GM18861 (cell line): ENCODE measurements at regions not wholly inside any gene's neighbourhood (a gene's known extent, or its start where the extent isn't known, plus 50 kb on each side); places are given as distances from the start of the nearest gene placed in this dataset.
"Not testable (repeated sequence)": the region's sequence is repeated elsewhere in the genome, so short reads cannot be mapped to it uniquely, and the experiment has no call there.

Source experiments
- ATAC-seq: cut with Tn5 transposase; IDR thresholded peaks from one replicate; pipeline ENCODE4 v1.9.1; 2021; ENCODE audit not compliant: unreplicated experiment

DNA sequence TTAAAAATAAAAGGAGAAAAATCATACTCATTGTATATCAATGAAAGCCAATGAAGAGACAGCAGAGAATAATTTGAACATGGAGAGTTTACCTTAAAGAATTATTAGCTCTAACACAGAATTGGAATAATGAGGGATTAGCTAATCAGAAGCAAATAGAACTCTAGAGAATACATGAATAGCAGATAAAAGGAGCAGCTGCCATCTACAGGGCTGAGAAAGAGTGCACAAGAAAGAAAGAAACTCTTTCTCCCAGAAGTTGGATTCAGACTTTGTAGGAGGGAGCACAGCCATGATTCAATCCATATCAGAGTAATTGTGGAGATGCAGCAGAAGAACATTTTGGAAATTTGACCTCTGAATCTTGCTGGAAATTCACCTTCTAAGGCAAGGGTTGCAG lies 1171.2 kb downstream of the PLA2G4A start:
- no peak for ATAC-seq

- not testable (repeated sequence) for ATAC-seq
Observed at GRCh38 chr1:188003687-188004086, 1174.9 kb downstream of the PLA2G4A start.

GRCh38 chr1:188004849-188005248 lies 1176.1 kb downstream of the PLA2G4A start:
- no peak for ATAC-seq

- ATAC-seq, result no peak
Observed at GRCh38 chr1:188006354-188006753, 1177.6 kb downstream of the PLA2G4A start.

DNA sequence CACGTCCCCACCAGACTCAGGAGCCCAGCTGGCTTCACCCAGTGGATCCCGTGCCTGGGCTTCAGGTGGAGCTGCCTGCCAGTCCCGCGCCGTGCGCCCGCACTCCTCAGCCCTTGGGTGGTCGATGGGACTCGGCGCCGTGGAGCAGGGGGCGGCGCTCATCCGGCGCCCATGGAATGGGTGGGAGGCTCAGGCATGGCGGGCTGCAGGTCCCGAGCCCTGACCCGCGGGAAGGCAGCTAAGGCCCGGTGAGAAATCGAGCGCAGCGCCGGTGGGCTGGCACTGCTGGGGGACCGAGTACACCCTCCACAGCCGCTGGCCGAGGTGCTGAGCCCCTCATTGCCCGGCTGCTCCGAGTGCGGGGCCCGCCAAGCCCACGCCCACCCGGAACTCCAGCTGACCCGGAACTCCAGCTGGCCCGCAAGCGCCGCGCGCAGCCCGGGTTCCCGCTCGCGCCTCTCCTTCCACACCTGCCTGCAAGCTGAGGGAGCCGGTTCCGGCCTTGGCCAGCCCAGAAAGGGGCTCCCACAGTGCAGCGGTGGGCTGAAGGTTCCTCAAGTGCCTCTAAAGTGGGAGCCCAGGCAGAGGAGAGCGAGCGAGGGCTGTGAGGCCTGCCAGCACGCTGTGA lies 1184.6 kb downstream of the PLA2G4A start:
- not testable (repeated sequence) for ATAC-seq

DNA sequence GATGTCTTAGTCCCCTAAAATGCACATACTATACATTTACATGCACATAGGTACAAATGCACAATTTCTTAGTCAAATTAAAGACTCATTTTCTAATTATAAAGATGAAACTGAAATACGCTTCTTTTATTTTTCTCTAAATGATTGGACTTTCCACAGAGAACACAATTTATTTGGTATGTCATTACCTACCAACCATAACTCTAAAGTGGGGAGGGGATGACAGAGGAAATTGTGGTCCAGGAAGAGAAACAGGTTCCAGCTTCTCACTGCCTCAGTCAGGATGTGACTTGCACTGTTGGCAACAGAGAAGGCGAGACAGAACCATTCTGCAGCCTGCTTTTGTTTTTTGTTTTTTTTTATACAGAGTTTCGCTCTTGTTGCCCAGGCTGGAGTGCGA lies 1189.2 kb downstream of the PLA2G4A start:
- ATAC-seq, result no peak

DNA sequence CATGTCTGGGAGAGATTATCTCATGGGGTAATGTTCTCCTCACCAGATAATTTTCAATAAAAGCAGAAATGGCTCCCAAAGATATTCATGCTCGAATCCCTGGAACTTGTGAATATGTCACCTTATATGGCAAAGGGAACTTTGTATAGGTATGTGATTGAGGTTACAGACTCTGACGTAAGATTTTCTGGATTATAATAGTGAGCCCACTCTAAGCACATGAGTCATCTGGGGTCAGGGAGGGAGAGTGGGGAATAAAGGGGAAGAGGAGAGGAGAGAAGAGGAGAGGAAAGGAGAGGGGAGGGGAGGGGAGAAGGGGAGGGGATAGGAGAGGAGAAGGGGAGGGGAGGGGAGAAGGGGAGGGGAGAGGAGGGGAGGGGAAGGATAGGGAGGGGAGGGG lies 1193.9 kb downstream of the PLA2G4A start:
- ATAC-seq, result no peak

GRCh38 chr1:188023206-188023605 lies 1194.5 kb downstream of the PLA2G4A start:
- no peak for ATAC-seq

- peak; percentile 90 for ATAC-seq
Observed at GRCh38 chr1:188027613-188028012, 1198.9 kb downstream of the PLA2G4A start.

DNA sequence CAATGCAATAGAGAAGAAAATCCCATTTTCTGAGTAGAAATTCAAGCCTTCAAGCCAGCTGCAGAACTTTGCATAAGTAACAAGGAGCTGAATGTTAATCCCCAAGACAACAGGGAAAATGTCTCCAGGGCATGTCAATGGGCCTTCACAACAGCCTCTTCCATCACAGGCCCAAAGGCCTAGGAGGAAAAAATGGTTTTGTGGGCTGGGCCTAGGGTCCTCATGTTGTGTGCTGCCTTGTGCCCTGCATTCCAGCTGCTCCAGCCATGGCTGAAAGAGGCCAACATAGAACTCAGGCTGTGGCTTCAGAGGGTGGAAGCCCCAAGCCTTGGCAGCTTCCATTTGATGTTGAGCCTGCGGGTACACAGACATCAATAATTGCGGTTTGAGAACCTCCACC lies 1208.8 kb downstream of the PLA2G4A start:
- ATAC-seq, result not testable (repeated sequence)

GRCh38 chr1:188043536-188044245 lies 1214.9 kb downstream of the PLA2G4A start:
- no peak for ATAC-seq

DNA sequence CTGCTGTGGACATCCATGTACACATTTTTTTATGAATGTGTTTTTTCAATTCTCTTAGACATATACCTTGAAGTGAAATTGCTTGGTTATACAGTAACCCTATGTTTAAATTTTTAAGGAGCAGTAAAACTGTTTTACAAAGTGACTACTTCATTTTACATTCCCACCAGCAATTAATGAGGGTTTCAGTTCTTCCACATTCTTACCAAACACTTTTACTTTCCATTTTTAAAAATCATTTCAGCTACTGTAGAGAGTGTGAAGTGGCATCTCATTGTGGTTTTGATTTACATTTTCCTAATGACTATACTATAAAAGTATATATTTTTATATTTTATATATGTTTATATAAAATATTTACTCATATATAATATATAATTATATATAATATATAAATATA lies 1221.5 kb downstream of the PLA2G4A start:
- no peak for ATAC-seq

GRCh38 chr1:188056011-188056410 lies 1227.3 kb downstream of the PLA2G4A start:
- ATAC-seq, result no peak

GRCh38 chr1:188058801-188059200 lies 1230.1 kb downstream of the PLA2G4A start:
- ATAC-seq, result no peak

DNA sequence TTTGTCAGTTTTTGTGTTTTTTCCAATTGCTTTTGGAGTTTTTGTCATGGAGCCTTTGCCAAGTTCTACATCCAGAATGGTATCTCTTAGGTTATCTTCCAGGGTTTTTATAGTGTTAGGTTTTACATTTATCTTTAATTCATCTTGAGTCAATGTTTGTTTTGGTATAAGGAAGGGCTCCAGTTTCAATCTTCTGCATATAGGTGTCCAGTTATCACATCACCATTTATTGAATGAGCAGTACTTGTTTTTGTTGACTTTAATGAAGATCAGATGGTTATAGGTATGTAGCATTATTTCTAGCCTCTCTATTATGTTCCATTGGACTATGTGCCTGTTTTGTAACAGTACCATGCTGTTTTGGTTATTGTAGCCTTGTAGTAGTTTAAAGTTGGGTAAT lies 1233.1 kb downstream of the PLA2G4A start:
- no peak for ATAC-seq

- ATAC-seq, result no peak
Observed at GRCh38 chr1:188062456-188062855, 1233.7 kb downstream of the PLA2G4A start.

DNA sequence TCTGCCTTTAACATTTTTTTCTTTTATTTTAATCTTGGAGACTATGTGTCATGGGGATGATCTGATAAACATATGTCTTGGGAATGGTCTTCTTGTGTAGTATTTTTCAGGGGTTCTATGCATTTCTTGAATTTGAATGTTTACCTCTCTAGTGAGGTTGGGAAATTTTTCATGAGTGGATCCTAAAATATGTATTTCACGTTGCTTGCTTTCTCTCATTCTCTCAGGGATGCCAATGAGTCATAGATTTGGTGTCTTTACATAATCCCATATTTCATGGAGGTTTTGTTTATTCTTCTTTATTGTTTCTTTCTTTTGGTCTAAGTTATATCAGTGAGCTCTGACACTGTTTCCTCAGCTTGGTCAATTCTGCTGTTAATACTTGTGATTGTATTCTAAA lies 1237.2 kb downstream of the PLA2G4A start:
- no peak for ATAC-seq

- no peak for ATAC-seq
Observed at GRCh38 chr1:188070848-188071247, 1242.1 kb downstream of the PLA2G4A start.

DNA sequence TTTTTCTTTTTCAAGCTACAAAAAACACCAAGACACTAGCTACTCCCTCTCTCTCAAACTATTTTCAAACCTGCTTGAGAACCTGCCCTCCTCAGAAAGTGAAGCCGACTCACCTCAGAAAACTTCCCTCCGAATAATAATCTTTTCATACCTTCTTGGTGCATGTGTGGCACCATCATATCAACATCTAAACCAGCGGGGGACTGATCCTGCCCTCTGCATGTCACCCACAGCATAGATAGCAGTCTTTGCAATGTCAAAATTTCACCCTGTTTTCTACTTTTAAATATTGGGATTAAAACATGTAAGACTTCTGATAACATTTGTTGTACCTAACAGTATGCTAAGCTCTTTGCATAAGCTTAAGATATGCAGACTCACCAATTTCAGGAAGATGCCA lies 1260.3 kb downstream of the PLA2G4A start:
- no peak for ATAC-seq

DNA sequence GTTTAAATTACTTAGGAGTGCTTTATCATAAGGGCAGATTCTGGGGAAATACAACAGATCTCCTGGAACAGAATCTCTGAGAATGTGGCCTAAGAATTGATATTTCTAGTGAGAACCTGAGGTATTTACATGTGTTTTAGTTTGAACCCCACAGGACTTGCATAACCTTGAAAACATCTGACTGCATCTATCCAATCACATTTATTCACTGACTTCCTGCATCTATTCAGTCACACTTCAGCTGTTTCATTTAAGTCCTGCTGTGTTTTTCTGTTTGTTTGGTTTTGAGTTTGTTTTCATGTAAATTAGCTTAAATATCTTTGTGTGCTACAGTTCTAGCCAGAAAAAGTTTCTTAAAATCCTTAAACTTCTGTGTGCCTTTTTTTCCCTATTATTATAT lies 1260.7 kb downstream of the PLA2G4A start:
- no peak for ATAC-seq

- no peak for ATAC-seq
Observed at GRCh38 chr1:188096521-188096920, 1267.8 kb downstream of the PLA2G4A start.

DNA sequence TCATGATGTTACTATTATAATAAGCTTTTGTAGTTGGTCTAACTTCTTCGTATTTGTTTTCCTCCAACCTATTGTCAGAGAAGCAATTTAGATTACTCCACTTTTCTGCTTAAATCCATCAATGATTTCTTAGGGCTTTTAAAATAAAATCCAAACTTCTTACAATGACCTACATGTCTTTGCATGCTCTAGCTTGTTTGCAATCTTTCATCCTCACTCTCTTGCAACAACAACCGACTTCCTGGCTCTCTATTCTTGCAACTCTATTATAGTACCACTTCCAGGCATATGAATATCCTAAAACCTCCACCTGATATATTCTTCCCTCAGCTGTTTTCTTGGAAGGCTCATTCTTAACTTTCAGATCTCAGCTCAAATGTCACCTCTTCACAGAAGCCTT lies 1288.7 kb downstream of the PLA2G4A start:
- ATAC-seq, result no peak

- ATAC-seq, result no peak
Observed at GRCh38 chr1:188122646-188123045, 1293.9 kb downstream of the PLA2G4A start.
